ENCODE measurements at regions not wholly inside any gene's neighbourhood (a gene's known extent, or its start where the extent isn't known, plus 50 kb on each side); places are given as distances from the start of the nearest gene placed in this dataset.

GRCh38 chr7:28350662-28351061 is 61.7 kb upstream of the CREB5 start:
- DNase-seq (ENCODE audit: low spot score in 2 of 2): no peak
- Histone ChIP-seq H3K9me3 (no peaks in the 10 kb centered on the region), H3K27me3 (ENCODE audit: low read depth) (peaks cover 7% of the 10 kb centered on the region), H3K4me3 (no peak overlapping the region), H3K4me1 (no peaks in the 10 kb centered on the region), H3K36me3 (replicated peaks) (no peaks in the 10 kb centered on the region)
- in situ Hi-C loops (cut with MboI; ENCODE audit: low sequenced_read_pairs): no loop called here

- Histone ChIP-seq H3K9me3 (no peaks in the 10 kb centered on the region), H3K27me3 (ENCODE audit: low read depth) (peaks cover 7% of the 10 kb centered on the region), H3K4me1 (no peaks in the 10 kb centered on the region), H3K4me3 (no peak overlapping the region), H3K36me3 (replicated peaks) (no peaks in the 10 kb centered on the region)
- no peak for DNase-seq (ENCODE audit: low spot score in 2 of 2)
- in situ Hi-C loops (cut with MboI; ENCODE audit: low sequenced_read_pairs): no loop called here
Observed at GRCh38 chr7:28351450-28351849, 60.9 kb upstream of the CREB5 start.

DNA sequence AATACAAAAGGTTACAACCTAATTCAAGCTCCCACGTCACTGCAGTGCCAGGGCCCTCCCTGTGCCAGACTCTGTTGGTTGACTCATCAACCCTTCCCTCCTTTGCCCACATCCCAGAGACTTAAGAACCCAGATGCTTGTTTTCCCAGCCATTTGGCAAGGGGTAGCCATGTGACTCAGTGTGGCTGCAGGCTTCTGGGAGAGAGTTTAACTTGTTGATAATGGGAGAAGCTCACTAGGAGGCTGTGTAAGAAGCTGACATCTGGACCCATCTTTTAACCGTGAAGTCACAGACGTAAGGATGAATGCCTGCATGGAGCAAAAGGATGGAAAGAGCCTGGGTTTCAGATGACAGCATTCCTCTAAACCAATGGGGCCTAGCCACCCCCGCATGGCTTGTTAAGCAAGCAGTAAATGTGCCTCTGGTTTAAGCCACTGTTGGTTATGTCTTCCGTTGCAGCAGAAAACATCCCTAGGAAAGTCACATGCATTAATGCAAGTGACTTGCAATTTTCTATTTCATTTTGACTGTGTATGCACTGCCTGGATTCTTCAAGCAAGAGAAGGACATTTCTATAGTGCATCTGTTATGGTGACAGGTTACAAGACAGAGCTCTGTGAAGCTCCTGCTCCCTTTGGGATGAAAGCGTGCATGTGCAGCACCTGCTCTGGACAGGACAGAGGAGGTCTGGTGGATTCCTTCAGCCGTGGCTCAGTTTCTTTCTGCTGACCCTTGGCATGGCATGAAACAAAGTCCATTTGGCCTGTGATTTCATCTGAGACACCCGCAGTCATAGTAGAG is 57.5 kb upstream of the CREB5 start:
- H3K9me3 ChIP-seq: no peaks in the 10 kb centered on the region
- no peaks in the 10 kb centered on the region for H3K36me3 ChIP-seq (replicated peaks)
- no peak overlapping the region for H3K4me3 ChIP-seq
- H3K27me3 ChIP-seq (ENCODE audit: low read depth): peaks cover 10% of the 10 kb centered on the region
- in situ Hi-C loops (cut with MboI; ENCODE audit: low sequenced_read_pairs): no loop called here
- DNase-seq (ENCODE audit: low spot score in 2 of 2): no peak
- no peaks in the 10 kb centered on the region for H3K4me1 ChIP-seq

DNA sequence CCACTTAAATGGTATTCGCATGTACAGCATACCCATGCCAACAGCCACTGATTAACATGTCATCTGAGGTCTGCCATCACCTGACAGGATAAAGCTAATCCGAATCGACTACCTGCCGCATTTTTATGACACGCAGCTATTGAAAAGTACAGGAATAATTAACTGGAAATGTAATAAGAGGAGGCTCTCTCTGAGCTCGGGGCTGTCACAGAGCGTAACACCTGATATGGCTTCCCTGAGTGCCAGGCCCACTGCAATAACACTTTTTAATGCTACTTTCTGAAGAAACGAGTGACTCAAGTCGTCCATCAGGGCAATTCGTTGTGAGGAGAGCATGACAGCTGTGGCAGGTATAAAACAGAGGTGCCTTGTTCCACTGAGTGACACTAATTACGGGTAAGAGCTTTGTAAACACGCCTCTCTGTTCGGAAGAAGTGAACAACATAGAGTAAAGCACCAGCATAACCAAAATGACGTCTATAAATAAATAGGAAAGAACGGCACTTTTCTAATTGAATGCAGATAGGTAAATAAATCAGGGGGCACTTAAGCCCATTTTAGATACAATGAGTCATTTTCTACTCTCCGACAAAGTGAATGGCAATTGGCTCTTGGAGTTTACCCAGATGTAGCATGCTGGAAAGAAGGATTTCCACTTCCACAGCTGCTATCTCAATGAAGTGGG is 56.5 kb upstream of the CREB5 start:
- in situ Hi-C loops (cut with MboI; ENCODE audit: low sequenced_read_pairs): no loop called here
- H3K36me3 ChIP-seq (replicated peaks): no peaks in the 10 kb centered on the region
- H3K4me1 ChIP-seq: no peaks in the 10 kb centered on the region
- H3K27me3 ChIP-seq (ENCODE audit: low read depth): peaks cover 10% of the 10 kb centered on the region
- H3K9me3 ChIP-seq: no peaks in the 10 kb centered on the region
- DNase-seq (ENCODE audit: low spot score in 2 of 2): no peak
- no peak overlapping the region for H3K4me3 ChIP-seq

DNA sequence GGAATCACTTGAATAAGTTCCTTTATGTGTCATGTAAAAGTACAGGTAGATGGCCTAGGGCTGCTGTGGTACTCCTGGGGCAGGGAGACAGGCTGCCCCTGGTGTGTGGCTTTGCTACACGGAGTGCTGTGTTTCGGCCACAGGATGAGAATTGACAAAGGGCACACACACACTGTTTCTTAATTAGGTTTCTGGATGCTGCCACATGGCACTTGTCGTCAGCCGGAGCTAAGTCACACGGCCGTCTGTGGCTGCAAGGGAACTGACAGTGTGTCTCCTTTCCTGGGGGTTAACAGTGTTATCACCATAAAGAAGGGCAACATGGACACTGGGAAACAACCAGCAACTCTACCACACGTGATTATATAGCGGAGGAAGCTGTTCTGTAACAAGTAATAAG is 55.7 kb upstream of the CREB5 start:
- in situ Hi-C loops (cut with MboI; ENCODE audit: low sequenced_read_pairs): no loop called here
- peaks cover 4% of the 10 kb centered on the region; the same call in 1 of the 2 replicates for H3K27me3 ChIP-seq (ENCODE audit: low read depth)
- DNase-seq (ENCODE audit: low spot score in 2 of 2): no peak
- no peaks in the 10 kb centered on the region for H3K36me3 ChIP-seq (replicated peaks)
- H3K9me3 ChIP-seq: no peaks in the 10 kb centered on the region
- H3K4me3 ChIP-seq: no peak overlapping the region
- no peaks in the 10 kb centered on the region for H3K4me1 ChIP-seq

- Histone ChIP-seq H3K27me3 (ENCODE audit: low read depth) (peaks cover 4% of the 10 kb centered on the region; the same call in 1 of the 2 replicates), H3K4me3 (no peak overlapping the region), H3K4me1 (no peaks in the 10 kb centered on the region), H3K9me3 (no peaks in the 10 kb centered on the region), H3K36me3 (replicated peaks) (no peaks in the 10 kb centered on the region)
- in situ Hi-C loops (cut with MboI; ENCODE audit: low sequenced_read_pairs): no loop called here
- DNase-seq (ENCODE audit: low spot score in 2 of 2): no peak
Observed at GRCh38 chr7:28358423-28358868, 53.9 kb upstream of the CREB5 start.

DNA sequence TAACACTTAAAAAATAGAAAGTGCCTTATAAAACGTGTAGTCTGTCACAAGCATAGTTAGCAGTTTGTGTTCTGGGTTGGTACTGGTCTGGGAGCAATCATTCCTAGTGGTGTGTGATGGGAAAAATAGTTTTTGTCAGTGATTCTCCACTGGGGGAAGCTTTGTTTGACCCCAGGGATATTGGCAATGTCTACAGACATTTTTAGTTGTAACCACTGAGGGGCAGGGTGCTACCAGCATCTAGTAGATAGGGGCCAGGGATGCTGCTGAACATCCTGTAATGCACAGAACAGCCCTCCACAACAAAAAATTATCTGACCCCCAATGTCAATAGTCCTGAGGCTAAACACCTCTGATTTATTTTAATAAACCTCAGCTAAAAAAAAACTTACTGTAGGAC is 51.6 kb upstream of the CREB5 start:
- Histone ChIP-seq H3K4me1 (no peaks in the 10 kb centered on the region), H3K9me3 (peaks cover 4% of the 10 kb centered on the region), H3K27me3 (ENCODE audit: low read depth) (peaks cover 4% of the 10 kb centered on the region; the same call in 1 of the 2 replicates), H3K36me3 (replicated peaks) (no peaks in the 10 kb centered on the region), H3K4me3 (no peak overlapping the region)
- no peak for DNase-seq (ENCODE audit: low spot score in 2 of 2)
- in situ Hi-C loops (cut with MboI; ENCODE audit: low sequenced_read_pairs): no loop called here

- in situ Hi-C loops (cut with MboI; ENCODE audit: low sequenced_read_pairs): no loop called here
- no peak for DNase-seq (ENCODE audit: low spot score in 2 of 2)
- Histone ChIP-seq H3K36me3 (replicated peaks) (no peaks in the 10 kb centered on the region), H3K4me3 (no peak overlapping the region), H3K9me3 (peaks cover 4% of the 10 kb centered on the region), H3K4me1 (no peaks in the 10 kb centered on the region), H3K27me3 (ENCODE audit: low read depth) (peaks cover 4% of the 10 kb centered on the region; the same call in 1 of the 2 replicates)
Observed at GRCh38 chr7:28361551-28361950, 50.8 kb upstream of the CREB5 start.

- Histone ChIP-seq H3K27me3 (ENCODE audit: low read depth) (peaks cover 4% of the 10 kb centered on the region; the same call in 1 of the 2 replicates), H3K4me1 (no peaks in the 10 kb centered on the region), H3K9me3 (peaks cover 4% of the 10 kb centered on the region), H3K36me3 (replicated peaks) (no peaks in the 10 kb centered on the region), H3K4me3 (no peak overlapping the region)
- in situ Hi-C loops (cut with MboI; ENCODE audit: low sequenced_read_pairs): no loop called here
- no peak for DNase-seq (ENCODE audit: low spot score in 2 of 2)
Observed at GRCh38 chr7:28362182-28362581, 50.1 kb upstream of the CREB5 start.

Data from HAP-1 (cell line).